Endometrial microvascular endothelial cells (primary cell): ENCODE measurements at regions not wholly inside any gene's neighbourhood (a gene's known extent, or its start where the extent isn't known, plus 50 kb on each side); places are given as distances from the start of the nearest gene placed in this dataset.

ENCODE experiments used
- in situ Hi-C: cut with HindIII; loops from 2 replicates; pipeline ENCODE4 v1.10.0; 2017; ENCODE audit warnings: low sequenced_read_pairs, low pct_unique_long_range_greater_than_20kb; ENCODE audit errors: inconsistent ontology term

GRCh38 chr16:87188104-87188503 lies 129.1 kb downstream of the C16orf95 start:
- in situ Hi-C loops: no loop called here

GRCh38 chr16:87189426-87189825 lies 127.8 kb downstream of the C16orf95 start:
- in situ Hi-C loops: no loop called here

- in situ Hi-C loops: no loop called here
Observed at GRCh38 chr16:87190288-87191230, 126.6 kb downstream of the C16orf95 start.

- in situ Hi-C loops: no loop called here
Observed at GRCh38 chr16:87192452-87193073, 124.6 kb downstream of the C16orf95 start.

GRCh38 chr16:87194172-87194571 lies 123.0 kb downstream of the C16orf95 start:
- in situ Hi-C loops: no loop called here

- in situ Hi-C loops: no loop called here
Observed at GRCh38 chr16:87195161-87195560, 122.0 kb downstream of the C16orf95 start.

- in situ Hi-C loops: no loop called here
Observed at GRCh38 chr16:87196231-87196630, 121.0 kb downstream of the C16orf95 start.

- in situ Hi-C loops: no loop called here
Observed at GRCh38 chr16:87196661-87197060, 120.5 kb downstream of the C16orf95 start.

- in situ Hi-C loops: no loop called here
Observed at GRCh38 chr16:87198328-87198832, 118.8 kb downstream of the C16orf95 start.

- in situ Hi-C loops: no loop called here
Observed at GRCh38 chr16:87198881-87199280, 118.3 kb downstream of the C16orf95 start.

GRCh38 chr16:87199379-87199778 lies 117.8 kb downstream of the C16orf95 start:
- in situ Hi-C loops: no loop called here

GRCh38 chr16:87199901-87200300 lies 117.3 kb downstream of the C16orf95 start:
- in situ Hi-C loops: no loop called here

- in situ Hi-C loops: no loop called here
Observed at GRCh38 chr16:87200637-87201036, 116.6 kb downstream of the C16orf95 start.

- in situ Hi-C loops: no loop called here
Observed at GRCh38 chr16:87201052-87201451, 116.1 kb downstream of the C16orf95 start.

GRCh38 chr16:87201790-87202189 lies 115.4 kb downstream of the C16orf95 start:
- in situ Hi-C loops: no loop called here

GRCh38 chr16:87202346-87202745 lies 114.8 kb downstream of the C16orf95 start:
- in situ Hi-C loops: no loop called here

- in situ Hi-C loops: no loop called here
Observed at GRCh38 chr16:87203060-87203656, 114.0 kb downstream of the C16orf95 start.

GRCh38 chr16:87206646-87207451 lies 110.3 kb downstream of the C16orf95 start:
- in situ Hi-C loops: no loop called here

GRCh38 chr16:87207509-87207908 lies 109.7 kb downstream of the C16orf95 start:
- in situ Hi-C loops: no loop called here
